ENCODE measurements at regions not wholly inside any gene's neighbourhood (a gene's known extent, or its start where the extent isn't known, plus 50 kb on each side); places are given as distances from the start of the nearest gene placed in this dataset.

DNA sequence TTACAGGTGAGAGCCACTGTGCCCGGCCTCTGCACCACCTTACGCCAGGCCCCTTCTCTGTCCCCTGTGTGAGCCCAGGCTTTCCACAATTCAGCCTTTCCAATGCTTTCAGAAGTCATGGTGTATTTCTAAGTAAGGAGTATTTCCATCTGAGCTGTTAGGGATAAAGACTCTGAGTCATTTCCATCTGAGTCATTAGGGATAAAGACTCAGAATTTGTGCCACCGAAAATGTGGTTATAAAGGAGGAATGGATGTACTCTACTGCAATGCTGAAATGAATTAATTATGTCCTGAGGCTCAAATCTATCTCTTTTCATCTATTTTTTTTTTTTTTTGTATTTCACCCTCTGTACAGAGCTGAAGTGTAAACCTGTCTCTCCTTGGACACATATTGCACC lies 84.0 kb downstream of the GATA3 start:
- TF ChIP-seq, protein P1, sequence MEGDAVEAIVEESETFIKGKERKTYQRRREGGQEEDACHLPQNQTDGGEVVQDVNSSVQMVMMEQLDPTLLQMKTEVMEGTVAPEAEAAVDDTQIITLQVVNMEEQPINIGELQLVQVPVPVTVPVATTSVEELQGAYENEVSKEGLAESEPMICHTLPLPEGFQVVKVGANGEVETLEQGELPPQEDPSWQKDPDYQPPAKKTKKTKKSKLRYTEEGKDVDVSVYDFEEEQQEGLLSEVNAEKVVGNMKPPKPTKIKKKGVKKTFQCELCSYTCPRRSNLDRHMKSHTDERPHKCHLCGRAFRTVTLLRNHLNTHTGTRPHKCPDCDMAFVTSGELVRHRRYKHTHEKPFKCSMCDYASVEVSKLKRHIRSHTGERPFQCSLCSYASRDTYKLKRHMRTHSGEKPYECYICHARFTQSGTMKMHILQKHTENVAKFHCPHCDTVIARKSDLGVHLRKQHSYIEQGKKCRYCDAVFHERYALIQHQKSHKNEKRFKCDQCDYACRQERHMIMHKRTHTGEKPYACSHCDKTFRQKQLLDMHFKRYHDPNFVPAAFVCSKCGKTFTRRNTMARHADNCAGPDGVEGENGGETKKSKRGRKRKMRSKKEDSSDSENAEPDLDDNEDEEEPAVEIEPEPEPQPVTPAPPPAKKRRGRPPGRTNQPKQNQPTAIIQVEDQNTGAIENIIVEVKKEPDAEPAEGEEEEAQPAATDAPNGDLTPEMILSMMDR (IDR thresholded peaks at IDR 0.05) = no peak
- TF ChIP-seq POLR2A (IDR thresholded peaks at IDR 0.05) = no peak
